ENCODE measurements at regions not wholly inside any gene's neighbourhood (a gene's known extent, or its start where the extent isn't known, plus 50 kb on each side); places are given as distances from the start of the nearest gene placed in this dataset.

- no peak for TF ChIP-seq CTCF (IDR thresholded peaks at IDR 0.05; ENCODE audit: borderline replicate concordance, insufficient read depth, low read depth, low read length)
- H3K4me3 ChIP-seq (ENCODE audit: low read depth, low read length) = no peak overlapping the region
Observed at GRCh38 chrX:46072791-46073190, 472.4 kb downstream of the ZNF674 start.

DNA sequence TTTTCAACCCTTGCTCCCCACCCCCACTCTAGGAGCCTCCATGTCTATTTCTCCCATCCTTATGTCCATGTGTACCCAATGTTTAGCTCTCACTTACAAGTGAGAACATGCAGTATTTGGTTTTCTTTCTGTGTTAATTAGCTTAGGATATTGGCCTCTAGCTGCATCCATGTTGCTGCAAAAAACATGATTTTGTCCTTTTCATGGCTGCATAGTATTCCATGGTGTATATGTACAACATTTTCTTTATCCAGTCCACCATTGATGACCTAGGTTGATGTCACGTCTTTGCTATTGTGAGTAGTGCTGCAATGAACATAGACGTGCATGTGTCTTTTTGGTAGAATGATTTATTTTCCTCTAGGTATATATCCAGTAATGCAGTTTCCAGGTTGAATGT is 472.8 kb downstream of the ZNF674 start:
- TF ChIP-seq CTCF (IDR thresholded peaks at IDR 0.05; ENCODE audit: borderline replicate concordance, insufficient read depth, low read depth, low read length) = no peak
- H3K4me3 ChIP-seq (ENCODE audit: low read depth, low read length) = no peak overlapping the region

DNA sequence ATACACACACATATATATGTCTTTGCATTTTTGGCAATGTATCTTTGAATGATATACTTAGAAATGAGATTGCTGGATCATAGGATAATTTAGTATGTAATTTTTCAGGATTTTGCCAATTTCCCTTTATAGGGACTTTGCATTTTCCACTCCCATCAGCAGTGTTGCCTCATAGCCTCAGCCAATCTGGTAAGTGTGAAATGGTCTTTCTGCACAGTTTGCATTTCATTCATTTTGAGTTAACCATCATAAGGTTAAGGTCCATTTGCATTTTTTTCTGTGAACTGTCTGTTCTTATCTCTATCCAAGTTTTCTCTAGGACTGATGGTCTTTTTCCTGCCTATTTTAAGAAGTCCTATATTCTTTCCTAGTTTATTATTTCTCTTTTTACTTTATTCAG is 474.8 kb downstream of the ZNF674 start:
- H3K4me3 ChIP-seq (ENCODE audit: low read depth, low read length) = no peak overlapping the region
- TF ChIP-seq CTCF (IDR thresholded peaks at IDR 0.05; ENCODE audit: borderline replicate concordance, insufficient read depth, low read depth, low read length) = no peak

DNA sequence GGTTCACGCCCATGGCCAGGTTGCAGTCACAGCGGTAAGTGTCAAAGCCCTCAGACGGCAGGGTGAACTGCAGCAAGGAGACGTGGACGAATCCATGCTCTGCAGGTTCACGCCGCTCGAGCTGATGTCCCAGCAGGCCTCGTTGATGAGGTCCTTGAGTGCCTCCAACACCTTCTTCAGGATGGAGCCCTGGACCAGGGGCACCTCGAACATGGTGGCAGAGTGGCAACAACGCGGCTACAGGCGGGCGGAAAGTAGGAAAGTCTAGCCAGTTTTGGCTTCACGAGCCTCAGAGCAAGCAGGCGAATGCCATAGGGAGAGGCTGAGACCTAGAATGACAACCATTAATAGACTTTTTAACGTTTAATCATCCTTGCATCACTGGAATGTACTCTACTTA is 485.9 kb downstream of the ZNF674 start:
- H3K4me3 ChIP-seq (ENCODE audit: low read depth, low read length) = no peak overlapping the region
- no peak for TF ChIP-seq CTCF (IDR thresholded peaks at IDR 0.05; ENCODE audit: borderline replicate concordance, insufficient read depth, low read depth, low read length)

GRCh38 chrX:46044486-46044885 is 500.7 kb downstream of the ZNF674 start:
- H3K4me3 ChIP-seq (ENCODE audit: low read depth, low read length) = no peak overlapping the region
- no peak for TF ChIP-seq CTCF (IDR thresholded peaks at IDR 0.05; ENCODE audit: borderline replicate concordance, insufficient read depth, low read depth, low read length)

DNA sequence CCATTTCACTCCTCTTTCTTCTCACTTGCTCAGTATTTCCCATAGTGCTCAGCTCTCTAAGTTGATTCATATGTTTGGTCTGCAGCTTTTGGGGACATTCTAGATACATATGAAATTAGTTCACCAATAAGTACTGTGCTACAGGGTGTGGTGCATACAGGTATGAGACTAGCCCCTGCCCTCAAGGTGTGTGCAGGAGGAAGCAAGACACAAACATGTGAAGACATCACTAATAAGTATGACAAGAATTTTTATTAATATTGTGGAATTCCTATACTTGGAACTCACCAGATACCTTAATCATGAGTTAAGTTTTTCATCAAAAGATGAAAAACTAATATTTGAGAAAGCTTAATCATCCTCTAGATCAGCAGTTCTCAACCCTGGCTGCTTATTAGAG is 505.2 kb downstream of the ZNF674 start:
- no peak overlapping the region for H3K4me3 ChIP-seq (ENCODE audit: low read depth, low read length)
- no peak for TF ChIP-seq CTCF (IDR thresholded peaks at IDR 0.05; ENCODE audit: borderline replicate concordance, insufficient read depth, low read depth, low read length)

GRCh38 chrX:46039526-46039925 is 505.7 kb downstream of the ZNF674 start:
- no peak overlapping the region for H3K4me3 ChIP-seq (ENCODE audit: low read depth, low read length)
- no peak for TF ChIP-seq CTCF (IDR thresholded peaks at IDR 0.05; ENCODE audit: borderline replicate concordance, insufficient read depth, low read depth, low read length)
